GM06990 (cell line): ENCODE measurements at regions not wholly inside any gene's neighbourhood (a gene's known extent, or its start where the extent isn't known, plus 50 kb on each side); places are given as distances from the start of the nearest gene placed in this dataset.

ENCODE experiments used
- DNase-seq: peaks from one replicate; pipeline ENCODE4 v3.0.0-alpha.2; 2011; ENCODE audit not compliant: insufficient read length; ENCODE audit errors: extremely low read depth
- H3K27me3 ChIP-seq: replicated peaks from 2 replicates; pipeline ENCODE4 v1.6.0; 2011; ENCODE audit warnings: low read length; ENCODE audit not compliant: control insufficient read depth, insufficient read depth
- H3K36me3 ChIP-seq: 2 replicates; pipeline ENCODE4 v1.5.1; 2011; ENCODE audit warnings: low read length; ENCODE audit not compliant: control insufficient read depth, insufficient read depth
- H3K4me3 ChIP-seq: replicated peaks from 2 replicates; pipeline ENCODE4 v1.5.1; 2011; ENCODE audit warnings: low read depth, mild to moderate bottlenecking, control low read depth, low read length
- CTCF ChIP-seq: IDR thresholded peaks from 2 replicates; pipeline ENCODE4 v1.5.1; 2011; ENCODE audit warnings: low read length, control low read depth, mild to moderate bottlenecking, inconsistent platforms; ENCODE audit not compliant: insufficient read depth, poor library complexity, severe bottlenecking

GRCh38 chr1:82896036-82896435, 1095.3 kb downstream of the ADGRL2 start:
- H3K27me3 ChIP-seq: no peaks in the 10 kb centered on the region
- no peak for DNase-seq
- no peaks in the 10 kb centered on the region for H3K36me3 ChIP-seq
- no peak for TF ChIP-seq CTCF
- no peak overlapping the region for H3K4me3 ChIP-seq

- Histone ChIP-seq H3K4me3 (no peak overlapping the region), H3K36me3 (no peaks in the 10 kb centered on the region), H3K27me3 (no peaks in the 10 kb centered on the region)
- TF ChIP-seq CTCF: no peak
- no peak for DNase-seq
Measured at GRCh38 chr1:82894635-82895034, 1093.9 kb downstream of the ADGRL2 start.

- DNase-seq: no peak
- H3K4me3 ChIP-seq: no peak overlapping the region
- no peaks in the 10 kb centered on the region for H3K27me3 ChIP-seq
- no peak for TF ChIP-seq CTCF
- no peaks in the 10 kb centered on the region for H3K36me3 ChIP-seq
Measured at GRCh38 chr1:82893712-82894470, 1093.2 kb downstream of the ADGRL2 start.

GRCh38 chr1:82880506-82880905, 1079.8 kb downstream of the ADGRL2 start:
- no peak for TF ChIP-seq CTCF
- Histone ChIP-seq H3K36me3 (no peaks in the 10 kb centered on the region), H3K27me3 (no peaks in the 10 kb centered on the region), H3K4me3 (no peak overlapping the region)
- DNase-seq: no peak

- TF ChIP-seq CTCF: no peak
- no peak overlapping the region for H3K4me3 ChIP-seq
- no peak for DNase-seq
- no peaks in the 10 kb centered on the region for H3K27me3 ChIP-seq
- no peaks in the 10 kb centered on the region for H3K36me3 ChIP-seq
Measured at GRCh38 chr1:82879701-82880305, 1079.1 kb downstream of the ADGRL2 start.
